Heart right ventricle (tissue), 16 donors: ENCODE measurements at regions not wholly inside any gene's neighbourhood (a gene's known extent, or its start where the extent isn't known, plus 50 kb on each side); places are given as distances from the start of the nearest gene placed in this dataset.

Experiments used
- ATAC-seq, 8 donors: fragments of 200-7000 bp; cut with Tn5 transposase; one replicate each; pipeline ENCODE4 v1.9.1; 2020; ENCODE audit warnings: mild to moderate bottlenecking in 8 of 8, moderate library complexity in 8 of 8, moderate number of reproducible peaks in 1 of 8
- DNase-seq, 2 donors: peaks; one replicate each; pipeline ENCODE4 v3.0.0-alpha.2; 2020
- H3K27ac ChIP-seq, 10 donors: fragments of 200-600 bp; sonication (generic) in 2 of 10; one replicate each; pipeline versions ENCODE4 v1.5.0 to v1.8.0; 2020 to 2022; ENCODE audit warnings: mild to moderate bottlenecking in 3 of 10
- H3K27me3 ChIP-seq, 7 donors: fragments of 200-600 bp; one replicate each; pipeline ENCODE4 v1.8.0; 2021 to 2022; ENCODE audit warnings: mild to moderate bottlenecking in 2 of 7
- H3K36me3 ChIP-seq, 9 donors: fragments of 200-600 bp; sonication (generic) in 1 of 9; one replicate each; pipeline versions ENCODE4 v1.5.0 to v1.8.0; 2020 to 2022; ENCODE audit warnings: mild to moderate bottlenecking in 2 of 9
- H3K4me1 ChIP-seq, 9 donors: fragments of 200-600 bp; sonication (generic) in 1 of 9; one replicate each; pipeline versions ENCODE4 v1.5.0 to v1.8.0; 2020 to 2022; ENCODE audit warnings: mild to moderate bottlenecking in 4 of 9
- H3K4me3 ChIP-seq, 10 donors: fragments of 200-600 bp; sonication (generic) in 2 of 10; one replicate each; pipeline versions ENCODE4 v1.5.0 to v1.8.0; 2020 to 2022; ENCODE audit warnings: mild to moderate bottlenecking in 7 of 10, moderate library complexity in 2 of 10
- H3K9me3 ChIP-seq, 11 donors: fragments of 200-600 bp in 10 of 11; sonication (generic) in 2 of 11; one replicate each; pipeline versions ENCODE4 v1.5.0 to v1.8.0; 2013 to 2022; ENCODE audit warnings: mild to moderate bottlenecking in 2 of 11, control low read depth in 1 of 11, moderate library complexity in 1 of 11
- WGBS, 2 donors: extraction: QIAGEN DNeasy Blood & Tissue Kit; methylation state at CpG; one replicate each; pipeline ENCODE4 v1.1.7; 2013; ENCODE audit warnings: inconsistent platforms in 1 of 2; 5-methylcytosine and 5-hydroxymethylcytosine counted together
- intact Hi-C, 10 donors: fragments of 100-400 bp; cut with DNase I; formaldehyde crosslinking; loops; one replicate each; pipeline versions ENCODE4 v1.11.1 to v1.14.2; 2022
- TF ChIP-seq, protein P1 (sequence below), 9 donors: fragments of 200-600 bp; sonication (generic) in 2 of 9; IDR thresholded peaks; one replicate each; pipeline versions ENCODE4 v1.5.0 to v1.8.0; 2021 to 2022; ENCODE audit warnings: antibody characterized with exemption in 9 of 9, mild to moderate bottlenecking in 5 of 9, moderate library complexity in 1 of 9
- donor health status: Arrhythmogenic right ventricular cardiomyopathy.
- donor health status: ischemic (EF 13 %, LVEDD 7.1; RV severe dilation, severe dysfunction).
- donor health status: healthy with polysubstance abuse.
- donor health status: DM: no; HTN: yes; CAD: no.
- donor health status: DM: no; HTN: no; CAD: no.
- donor health status: ischemic (EF 25% LVEDD 6.9; RV normal size, moderate dysfunction).
- donor health status: ischemic (EF 25% LVEDD 5.7; RV mildly dilated, moderate dysfunction).
- donor health status: healthy.
- donor health status: DM: yes; HTN: yes; CAD: no.
- donor health status: Ischemic cardiomyopathy.
- donor health status: ischemic (EF 35%, LVEDD 5.7; RV mildly dilated, moderate dysfunction).
- donor health status: nonischemic (EF 11% LVEDD 7.7; RV severe dilation, severe dysfunction).
- donor health status: DM: yes; HTN: yes; CAD: no.
- donor health status: PGD.
- donor health status: ischemic (EF 29% LVEDD 5.4; RV normal size, mild dysfunction).
- donor health status: nonischemic (EF 23%, LVEDD 6.1; RV moderate dilation, normal function).

DNA sequence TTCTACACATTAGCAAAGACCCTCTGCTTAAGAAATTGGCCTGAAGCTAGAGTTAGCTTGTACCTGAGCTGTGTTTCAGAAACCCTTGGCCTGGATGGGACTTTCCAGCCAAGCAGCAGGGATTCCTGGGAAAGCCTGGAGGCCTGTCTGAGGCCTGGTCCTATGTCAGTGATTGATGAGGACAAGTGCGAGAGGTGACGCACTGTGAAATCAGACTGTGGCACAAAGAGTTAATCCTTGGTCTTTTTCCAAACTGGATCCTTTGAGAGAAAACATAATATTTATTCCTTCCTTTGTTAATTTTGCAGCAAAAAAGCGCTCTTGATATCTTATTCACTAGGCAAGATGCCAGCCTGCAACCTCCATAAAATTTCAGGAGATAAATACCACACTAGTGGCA lies 225.0 kb upstream of the ATP11B start:
- Histone ChIP-seq H3K27ac (no peak overlapping the region), H3K4me1 (no peaks in the 10 kb centered on the region), H3K36me3 (no peaks in the 10 kb centered on the region), H3K27me3 (peaks cover 0 to 9% (median 0%) of the 10 kb centered on the region in 7 donors), H3K4me3 (no peak overlapping the region), H3K9me3 (peaks cover 0 to 4% (median 0%) of the 10 kb centered on the region in 11 donors)
- TF ChIP-seq, protein P1, sequence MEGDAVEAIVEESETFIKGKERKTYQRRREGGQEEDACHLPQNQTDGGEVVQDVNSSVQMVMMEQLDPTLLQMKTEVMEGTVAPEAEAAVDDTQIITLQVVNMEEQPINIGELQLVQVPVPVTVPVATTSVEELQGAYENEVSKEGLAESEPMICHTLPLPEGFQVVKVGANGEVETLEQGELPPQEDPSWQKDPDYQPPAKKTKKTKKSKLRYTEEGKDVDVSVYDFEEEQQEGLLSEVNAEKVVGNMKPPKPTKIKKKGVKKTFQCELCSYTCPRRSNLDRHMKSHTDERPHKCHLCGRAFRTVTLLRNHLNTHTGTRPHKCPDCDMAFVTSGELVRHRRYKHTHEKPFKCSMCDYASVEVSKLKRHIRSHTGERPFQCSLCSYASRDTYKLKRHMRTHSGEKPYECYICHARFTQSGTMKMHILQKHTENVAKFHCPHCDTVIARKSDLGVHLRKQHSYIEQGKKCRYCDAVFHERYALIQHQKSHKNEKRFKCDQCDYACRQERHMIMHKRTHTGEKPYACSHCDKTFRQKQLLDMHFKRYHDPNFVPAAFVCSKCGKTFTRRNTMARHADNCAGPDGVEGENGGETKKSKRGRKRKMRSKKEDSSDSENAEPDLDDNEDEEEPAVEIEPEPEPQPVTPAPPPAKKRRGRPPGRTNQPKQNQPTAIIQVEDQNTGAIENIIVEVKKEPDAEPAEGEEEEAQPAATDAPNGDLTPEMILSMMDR (IDR thresholded peaks at IDR 0.05), result no peak
- intact Hi-C loops, result no loop called here
- 70 to 77% methylated on average over 3 of the region's 3 CpGs for WGBS, 2 donors
- no peak for DNase-seq
- ATAC-seq, result no peak

DNA sequence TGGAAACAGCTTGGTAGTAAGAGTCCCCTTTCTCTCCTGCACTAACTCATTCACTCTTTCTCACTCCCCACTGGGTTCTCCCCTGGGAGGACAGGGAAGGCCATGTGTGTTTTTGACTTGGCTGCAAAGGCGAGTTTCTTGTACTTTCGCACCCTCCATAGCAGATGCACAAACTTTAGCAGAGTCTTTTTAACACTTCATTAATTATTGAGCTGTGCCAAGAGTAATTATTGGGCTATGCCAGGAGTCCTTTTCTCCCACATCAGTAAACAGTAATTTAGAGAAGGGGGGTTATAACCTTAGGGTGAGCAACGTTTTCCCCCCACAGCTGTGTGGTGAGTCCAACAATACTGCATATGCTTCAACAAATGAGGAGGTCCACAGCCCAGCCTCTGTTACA lies 224.4 kb upstream of the ATP11B start:
- 58 to 63% methylated on average over 3 of the region's 3 CpGs for WGBS, 2 donors
- H3K4me1 ChIP-seq, result no peaks in the 10 kb centered on the region
- no peak overlapping the region for H3K4me3 ChIP-seq
- peaks cover 0 to 9% (median 0%) of the 10 kb centered on the region in 7 donors for H3K27me3 ChIP-seq
- H3K27ac ChIP-seq, result no peak overlapping the region
- DNase-seq, result no peak
- ATAC-seq, result no peak
- H3K36me3 ChIP-seq, result no peaks in the 10 kb centered on the region
- intact Hi-C loops, result no loop called here
- H3K9me3 ChIP-seq, result peaks cover 0 to 10% (median 4%) of the 10 kb centered on the region in 11 donors
- TF ChIP-seq, protein P1 (IDR thresholded peaks at IDR 0.05), result no peak

DNA sequence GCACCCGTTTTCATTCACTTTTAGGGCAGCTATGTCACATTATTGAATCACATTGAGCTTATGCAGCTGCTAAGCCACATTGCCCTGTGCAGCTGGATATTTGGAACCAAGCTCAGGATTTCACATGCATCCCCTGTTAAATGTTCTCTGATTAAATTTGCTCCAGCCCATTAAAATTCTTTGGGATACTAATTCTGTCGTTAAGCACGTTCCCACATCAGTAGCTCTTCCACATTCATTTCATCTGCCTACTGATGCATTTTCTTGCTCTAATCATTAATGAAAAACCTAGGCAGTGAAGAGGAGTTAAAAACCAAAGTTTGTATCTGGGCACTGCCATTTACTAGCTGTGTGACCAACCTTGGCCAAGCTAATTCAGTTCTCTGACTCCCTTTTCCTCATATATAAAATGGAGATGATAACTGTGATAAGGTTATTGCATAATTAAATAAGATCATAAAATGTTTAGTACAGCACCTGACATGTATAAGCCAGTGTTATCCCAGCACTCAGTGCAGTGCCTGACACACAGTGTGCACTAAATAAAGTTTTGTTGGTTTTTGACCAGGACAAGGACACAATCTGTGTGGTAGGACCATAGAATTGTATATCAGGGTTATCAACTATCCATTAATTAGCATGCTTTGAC lies 222.2 kb upstream of the ATP11B start:
- no peaks in the 10 kb centered on the region for H3K4me1 ChIP-seq
- intact Hi-C loops, result no loop called here
- TF ChIP-seq, protein P1 (IDR thresholded peaks at IDR 0.05), result no peak
- peaks cover 0 to 24% (median 4%) of the 10 kb centered on the region in 11 donors for H3K9me3 ChIP-seq
- no peaks in the 10 kb centered on the region for H3K36me3 ChIP-seq
- no peaks in the 10 kb centered on the region for H3K27me3 ChIP-seq
- no peak overlapping the region for H3K27ac ChIP-seq
- H3K4me3 ChIP-seq, result no peak overlapping the region
- ATAC-seq (no peak), DNase-seq (no peak)
- WGBS, 2 donors, result 63 to 68% methylated on average over 3 of the region's 3 CpGs

DNA sequence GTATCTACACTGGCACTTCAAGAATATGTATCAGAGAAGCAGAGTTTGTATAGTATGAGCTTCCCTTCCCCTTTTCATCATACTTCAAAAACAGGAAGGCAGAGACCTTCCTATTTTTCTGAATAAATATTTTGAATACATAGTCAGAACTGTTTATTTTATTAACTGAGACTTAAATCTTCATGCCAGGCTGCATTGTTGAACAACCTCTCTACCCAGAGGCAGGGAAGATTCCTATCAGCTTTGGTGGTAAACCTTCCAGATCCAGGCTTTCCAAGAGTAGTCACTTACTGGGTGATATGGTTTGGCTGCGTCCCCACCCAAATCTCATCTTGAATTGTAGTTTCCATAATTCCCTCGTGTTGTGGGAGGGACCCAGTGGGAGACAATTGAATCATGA lies 217.4 kb upstream of the ATP11B start:
- Histone ChIP-seq H3K4me1 (no peaks in the 10 kb centered on the region), H3K36me3 (no peaks in the 10 kb centered on the region), H3K27me3 (no peaks in the 10 kb centered on the region), H3K4me3 (no peak overlapping the region), H3K9me3 (peaks cover 0 to 33% (median 4%) of the 10 kb centered on the region in 11 donors), H3K27ac (no peak overlapping the region)
- TF ChIP-seq, protein P1 (IDR thresholded peaks at IDR 0.05), result no peak
- intact Hi-C loops, result no loop called here
- no peak for DNase-seq
- WGBS, 2 donors, result 61 to 65% methylated on average over 2 of the region's 2 CpGs
- ATAC-seq, result no peak
